Endothelial cell of umbilical vein (primary cell): ENCODE measurements at regions not wholly inside any gene's neighbourhood (a gene's known extent, or its start where the extent isn't known, plus 50 kb on each side); places are given as distances from the start of the nearest gene placed in this dataset.

Experiments used
- EZH2 ChIP-seq: IDR thresholded peaks from 2 replicates; pipeline ENCODE4 v1.6.1; 2012; ENCODE audit warnings: borderline replicate concordance, low read depth, mild to moderate bottlenecking, moderate library complexity, low read length, inconsistent platforms; ENCODE audit not compliant: severe bottlenecking
- FOS ChIP-seq: IDR thresholded peaks from 2 replicates; pipeline ENCODE4 v1.6.1; 2011; ENCODE audit warnings: mild to moderate bottlenecking, low read length, moderate library complexity, borderline replicate concordance; ENCODE audit not compliant: insufficient read depth
- GATA2 ChIP-seq: IDR thresholded peaks from 2 replicates; pipeline ENCODE4 v1.7.0; 2011; ENCODE audit warnings: low read depth, mild to moderate bottlenecking, moderate library complexity, mixed read lengths, low read length; ENCODE audit not compliant: insufficient read length, insufficient read depth
- JUN ChIP-seq: IDR thresholded peaks from 2 replicates; pipeline ENCODE4 v1.6.1; 2011; ENCODE audit warnings: borderline replicate concordance, low read depth; ENCODE audit not compliant: insufficient read length, insufficient read depth
- MYC ChIP-seq: IDR thresholded peaks from one replicate; pipeline ENCODE4 v1.6.1; 2011; ENCODE audit warnings: mild to moderate bottlenecking, low read depth, low read length
- POLR2A ChIP-seq: IDR thresholded peaks from 2 replicates; pipeline ENCODE4 v1.6.1; 2012; ENCODE audit warnings: low read depth, mild to moderate bottlenecking, control low read depth, low read length
- POLR2AphosphoS5 ChIP-seq: IDR thresholded peaks from 2 replicates; pipeline ENCODE4 v1.6.1; 2012; ENCODE audit warnings: low read depth, mild to moderate bottlenecking, control low read depth, low read length, moderate library complexity; ENCODE audit not compliant: insufficient read depth
- TF ChIP-seq, protein P1 (sequence below), 2 donors: IDR thresholded peaks; 1 replicate in 1 of 2; 2 replicates in 1 of 2; pipeline ENCODE4 v1.5.1; 2011; ENCODE audit warnings: low read length in 2 of 2, mild to moderate bottlenecking in 2 of 2, moderate library complexity in 2 of 2, control low read depth in 1 of 2, inconsistent platforms in 1 of 2, low read depth in 1 of 2; ENCODE audit not compliant: insufficient read depth in 1 of 2; ENCODE audit errors: extremely low read depth in 1 of 2
- TF ChIP-seq, protein P2 (sequence below): IDR thresholded peaks from 2 replicates; pipeline ENCODE4 v1.6.1; 2011; ENCODE audit not compliant: insufficient read depth, insufficient read length

GRCh38 chr11:37689951-37690350, 1091.9 kb upstream of the RAG2 start:
- TF ChIP-seq, protein P1, sequence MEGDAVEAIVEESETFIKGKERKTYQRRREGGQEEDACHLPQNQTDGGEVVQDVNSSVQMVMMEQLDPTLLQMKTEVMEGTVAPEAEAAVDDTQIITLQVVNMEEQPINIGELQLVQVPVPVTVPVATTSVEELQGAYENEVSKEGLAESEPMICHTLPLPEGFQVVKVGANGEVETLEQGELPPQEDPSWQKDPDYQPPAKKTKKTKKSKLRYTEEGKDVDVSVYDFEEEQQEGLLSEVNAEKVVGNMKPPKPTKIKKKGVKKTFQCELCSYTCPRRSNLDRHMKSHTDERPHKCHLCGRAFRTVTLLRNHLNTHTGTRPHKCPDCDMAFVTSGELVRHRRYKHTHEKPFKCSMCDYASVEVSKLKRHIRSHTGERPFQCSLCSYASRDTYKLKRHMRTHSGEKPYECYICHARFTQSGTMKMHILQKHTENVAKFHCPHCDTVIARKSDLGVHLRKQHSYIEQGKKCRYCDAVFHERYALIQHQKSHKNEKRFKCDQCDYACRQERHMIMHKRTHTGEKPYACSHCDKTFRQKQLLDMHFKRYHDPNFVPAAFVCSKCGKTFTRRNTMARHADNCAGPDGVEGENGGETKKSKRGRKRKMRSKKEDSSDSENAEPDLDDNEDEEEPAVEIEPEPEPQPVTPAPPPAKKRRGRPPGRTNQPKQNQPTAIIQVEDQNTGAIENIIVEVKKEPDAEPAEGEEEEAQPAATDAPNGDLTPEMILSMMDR (IDR thresholded peaks at IDR 0.05; ENCODE audit: extremely low read depth in 1 of 2, insufficient read depth in 1 of 2, low read depth in 1 of 2, low read length in 2 of 2): no peak
- TF ChIP-seq EZH2: no peak
- TF ChIP-seq POLR2A: no peak
- TF ChIP-seq POLR2AphosphoS5: no peak
- TF ChIP-seq FOS: no peak
- TF ChIP-seq, protein P2, sequence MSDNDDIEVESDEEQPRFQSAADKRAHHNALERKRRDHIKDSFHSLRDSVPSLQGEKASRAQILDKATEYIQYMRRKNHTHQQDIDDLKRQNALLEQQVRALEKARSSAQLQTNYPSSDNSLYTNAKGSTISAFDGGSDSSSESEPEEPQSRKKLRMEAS: no peak
- no peak for TF ChIP-seq MYC
- no peak for TF ChIP-seq GATA2
- no peak for TF ChIP-seq JUN
